ENCODE measurements at regions not wholly inside any gene's neighbourhood (a gene's known extent, or its start where the extent isn't known, plus 50 kb on each side); places are given as distances from the start of the nearest gene placed in this dataset.

GRCh38 chr18:56035546-56035945 lies 447.6 kb upstream of the TCF4 start:
- DNase-seq: no peak
- 83 to 86% methylated on average over 3 of the region's 3 CpGs for WGBS, 2 donors
- intact Hi-C loops (cut with DNase I): no loop called here
- no peak overlapping the region for H3K4me3 ChIP-seq
- H3K27ac ChIP-seq: no peak overlapping the region
- no peaks in the 10 kb centered on the region for H3K9me3 ChIP-seq
- TF ChIP-seq EP300 (IDR thresholded peaks at IDR 0.05) (no peak), POLR2AphosphoS5 (IDR thresholded peaks at IDR 0.05) (no peak), POLR2A (IDR thresholded peaks at IDR 0.05) (no peak), CTCF (IDR thresholded peaks at IDR 0.05) (no peak)
- H3K4me1 ChIP-seq: no peaks in the 10 kb centered on the region
- H3K27me3 ChIP-seq: no peaks in the 10 kb centered on the region
- no peaks in the 10 kb centered on the region for H3K36me3 ChIP-seq

DNA sequence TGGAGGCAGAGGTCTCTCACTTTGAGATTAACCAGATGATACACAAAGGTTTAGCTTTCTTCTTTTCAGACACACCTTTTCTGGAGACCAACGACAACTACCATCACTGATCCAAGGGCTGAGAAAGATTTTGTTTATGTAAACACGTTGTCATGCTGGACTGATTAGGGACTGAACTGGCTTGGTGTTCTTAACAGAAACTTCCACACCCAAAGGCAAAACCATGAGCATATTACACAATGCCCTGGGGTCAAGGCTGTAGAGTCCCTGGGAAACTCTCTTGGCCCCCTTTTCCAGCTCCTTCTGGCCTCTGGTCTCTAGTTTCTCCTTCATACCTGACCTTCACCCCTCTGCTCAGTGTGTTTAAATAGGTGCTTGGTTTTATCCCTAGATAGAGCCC lies 447.0 kb upstream of the TCF4 start:
- Histone ChIP-seq H3K4me1 (no peaks in the 10 kb centered on the region), H3K27me3 (no peaks in the 10 kb centered on the region), H3K27ac (no peak overlapping the region), H3K9me3 (no peaks in the 10 kb centered on the region), H3K36me3 (no peaks in the 10 kb centered on the region), H3K4me3 (no peak overlapping the region)
- TF ChIP-seq CTCF (IDR thresholded peaks at IDR 0.05) (no peak), POLR2A (IDR thresholded peaks at IDR 0.05) (no peak), EP300 (IDR thresholded peaks at IDR 0.05) (no peak), POLR2AphosphoS5 (IDR thresholded peaks at IDR 0.05) (no peak)
- intact Hi-C loops (cut with DNase I): no loop called here
- no peak for DNase-seq
- 52 to 73% methylated on average over 2 of the region's 2 CpGs for WGBS, 2 donors

DNA sequence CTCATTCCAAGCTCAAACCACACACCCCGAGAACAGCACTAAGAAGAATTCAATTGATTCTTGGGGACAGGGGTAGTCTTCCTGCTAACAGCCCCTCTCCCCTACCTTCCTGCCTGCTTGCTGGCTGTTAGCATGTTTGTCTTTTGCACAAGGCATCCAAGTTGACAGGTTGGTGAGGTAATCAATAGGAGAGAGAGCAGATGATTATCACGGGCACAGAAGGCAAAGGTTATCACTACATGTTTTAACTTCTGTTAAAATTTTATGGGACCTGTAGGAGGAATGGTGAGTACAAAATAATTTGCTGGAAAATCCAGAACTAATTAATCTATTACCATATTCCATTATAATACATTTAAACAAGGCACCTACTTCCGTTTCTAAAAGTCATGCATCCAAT lies 442.1 kb upstream of the TCF4 start:
- 34 to 73% methylated on average over 3 of the region's 3 CpGs for WGBS, 2 donors
- H3K4me3 ChIP-seq: no peak overlapping the region
- intact Hi-C loops (cut with DNase I): no loop called here
- no peak for TF ChIP-seq CTCF (IDR thresholded peaks at IDR 0.05)
- no peak for TF ChIP-seq POLR2A (IDR thresholded peaks at IDR 0.05)
- no peak for TF ChIP-seq POLR2AphosphoS5 (IDR thresholded peaks at IDR 0.05)
- TF ChIP-seq EP300 (IDR thresholded peaks at IDR 0.05): no peak
- DNase-seq: no peak
- no peaks in the 10 kb centered on the region for H3K27me3 ChIP-seq
- H3K27ac ChIP-seq: no peak overlapping the region
- H3K9me3 ChIP-seq: no peaks in the 10 kb centered on the region
- no peaks in the 10 kb centered on the region for H3K36me3 ChIP-seq
- no peaks in the 10 kb centered on the region for H3K4me1 ChIP-seq

- intact Hi-C loops (cut with DNase I): no loop called here
- H3K36me3 ChIP-seq: no peaks in the 10 kb centered on the region
- whole genome bisulfite sequencing, 2 donors: 0% methylated on average over 1 of the region's 1 CpG
- no peak overlapping the region for H3K27ac ChIP-seq
- no peaks in the 10 kb centered on the region for H3K27me3 ChIP-seq
- no peak for DNase-seq
- no peak overlapping the region for H3K4me3 ChIP-seq
- no peaks in the 10 kb centered on the region for H3K4me1 ChIP-seq
- H3K9me3 ChIP-seq: no peaks in the 10 kb centered on the region
- no peak for TF ChIP-seq POLR2A (IDR thresholded peaks at IDR 0.05)
- no peak for TF ChIP-seq CTCF (IDR thresholded peaks at IDR 0.05)
- no peak for TF ChIP-seq POLR2AphosphoS5 (IDR thresholded peaks at IDR 0.05)
- TF ChIP-seq EP300 (IDR thresholded peaks at IDR 0.05): no peak
Observed at GRCh38 chr18:56028514-56028913, 440.5 kb upstream of the TCF4 start.

DNA sequence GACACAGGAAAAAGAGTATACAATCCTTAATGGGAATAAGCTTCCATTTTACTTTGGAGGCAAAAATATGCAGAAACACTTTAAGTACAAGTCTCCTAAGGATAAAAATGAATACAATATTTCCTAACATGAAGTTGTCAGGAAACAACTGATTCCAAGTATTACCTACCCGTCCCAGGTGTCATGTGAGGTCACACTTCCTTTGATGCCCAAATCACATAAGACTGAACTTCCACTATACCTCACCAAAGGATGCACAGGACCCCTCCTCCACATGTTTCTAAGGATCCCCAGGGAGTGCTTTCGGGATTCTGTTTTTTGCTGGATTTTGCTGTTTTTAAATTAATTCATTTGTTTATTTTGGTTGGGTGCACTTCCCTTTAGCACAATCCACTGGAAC lies 438.5 kb upstream of the TCF4 start:
- H3K36me3 ChIP-seq: no peaks in the 10 kb centered on the region
- H3K9me3 ChIP-seq: no peaks in the 10 kb centered on the region
- DNase-seq: no peak
- no peaks in the 10 kb centered on the region for H3K4me1 ChIP-seq
- 31 to 53% methylated on average over 2 of the region's 2 CpGs for WGBS, 2 donors
- no peak overlapping the region for H3K27ac ChIP-seq
- H3K27me3 ChIP-seq: no peaks in the 10 kb centered on the region
- no peak overlapping the region for H3K4me3 ChIP-seq
- intact Hi-C loops (cut with DNase I): no loop called here
- TF ChIP-seq POLR2AphosphoS5 (IDR thresholded peaks at IDR 0.05): no peak
- no peak for TF ChIP-seq POLR2A (IDR thresholded peaks at IDR 0.05)
- TF ChIP-seq CTCF (IDR thresholded peaks at IDR 0.05): no peak
- TF ChIP-seq EP300 (IDR thresholded peaks at IDR 0.05): no peak

Measured in sigmoid colon (tissue), 6 donors.